ENCODE measurements at regions not wholly inside any gene's neighbourhood (a gene's known extent, or its start where the extent isn't known, plus 50 kb on each side); places are given as distances from the start of the nearest gene placed in this dataset.
"Not testable (repeated sequence)": the region's sequence is repeated elsewhere in the genome, so short reads cannot be mapped to it uniquely, and the experiment has no call there.

DNA sequence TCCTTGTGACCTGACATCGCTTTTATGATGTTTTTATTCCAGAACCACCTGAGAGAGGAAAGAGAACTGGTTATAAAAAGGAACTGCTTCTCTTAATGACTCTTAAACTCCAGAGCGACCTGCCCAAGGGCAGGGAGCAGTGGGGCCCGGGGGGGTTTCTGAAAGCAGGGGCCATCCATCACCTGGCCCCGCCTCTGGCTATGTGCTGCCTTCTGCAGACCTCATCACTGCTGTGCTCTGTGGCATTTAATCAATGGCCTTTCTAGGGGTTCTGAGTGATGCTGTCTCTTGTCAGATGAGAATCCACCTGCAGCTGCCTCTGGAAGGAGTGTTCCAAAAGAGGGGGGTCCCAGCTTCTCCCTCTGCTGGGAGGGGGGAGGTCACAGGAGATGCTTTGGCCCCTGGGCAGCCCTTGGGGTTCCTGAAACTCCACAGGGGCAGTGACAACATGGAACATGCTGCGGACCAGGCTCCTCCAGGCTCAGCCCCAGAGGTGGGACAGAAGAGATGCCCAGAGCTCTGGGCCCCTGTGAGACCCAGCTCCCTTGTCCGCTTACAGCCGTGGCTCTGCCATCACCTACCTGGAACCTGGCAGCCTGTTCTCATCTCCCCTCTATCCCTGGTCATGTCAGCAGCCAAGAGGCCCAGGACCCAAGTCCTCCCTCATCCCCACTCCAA, 177.1 kb upstream of the SULF2 start:
- no peak for DNase-seq (ENCODE audit: low spot score)

DNA sequence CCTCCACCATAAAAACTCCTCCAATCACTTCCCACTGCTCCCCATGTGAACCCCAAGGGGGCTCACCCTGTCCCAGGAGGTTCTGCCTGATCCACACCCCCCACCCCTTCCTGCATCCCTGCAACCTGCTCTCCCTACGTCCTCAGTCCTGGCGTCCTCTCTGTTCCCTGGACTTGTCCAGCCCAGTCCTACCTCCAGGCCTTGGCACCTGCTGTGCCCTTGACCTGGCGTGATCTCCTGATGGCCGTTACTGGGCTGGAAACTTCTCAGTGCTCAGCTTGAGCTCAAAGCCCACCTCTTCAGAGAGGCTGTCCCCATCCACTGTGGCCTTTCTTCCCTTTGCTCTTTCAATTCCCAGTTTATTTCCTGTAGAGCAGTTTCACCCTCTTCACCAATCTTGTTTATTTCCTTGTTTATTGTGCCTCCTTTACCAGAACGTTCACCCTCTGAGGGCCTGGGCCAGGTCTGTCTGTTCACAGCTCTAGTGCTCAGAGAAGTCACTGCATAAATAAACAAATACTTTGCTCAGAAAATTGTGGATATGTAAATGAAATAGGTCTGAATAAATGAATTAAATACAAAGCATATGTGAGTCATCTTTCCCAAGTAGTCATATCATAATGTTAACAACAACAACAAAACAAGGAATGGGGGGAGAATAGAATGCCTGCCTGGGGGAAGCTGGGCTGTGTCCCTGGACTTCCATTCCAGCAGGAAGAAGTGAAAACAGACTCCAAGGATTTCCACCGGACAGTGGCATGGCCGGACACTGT, 175.7 kb upstream of the SULF2 start:
- DNase-seq (ENCODE audit: low spot score): no peak

DNA sequence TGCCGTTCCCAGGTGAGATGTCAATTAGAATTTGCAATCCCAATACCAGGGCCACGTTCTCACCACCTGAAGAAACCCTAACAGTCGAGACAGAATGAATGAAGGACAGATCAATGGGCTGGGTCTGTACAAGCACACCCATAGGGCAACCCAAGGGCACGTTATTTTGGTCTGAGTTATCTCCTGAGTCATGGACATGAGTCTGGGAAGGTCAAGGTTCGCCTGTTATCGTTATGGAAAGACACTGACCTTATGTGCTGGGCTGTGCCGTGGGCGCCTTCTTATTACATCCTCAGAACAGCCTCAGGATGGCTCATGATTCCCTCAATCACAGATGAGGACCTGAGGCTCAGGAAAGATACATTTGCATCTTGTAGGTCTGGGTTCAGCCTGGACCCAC, 175.0 kb upstream of the SULF2 start:
- DNase-seq (ENCODE audit: low spot score): no peak

DNA sequence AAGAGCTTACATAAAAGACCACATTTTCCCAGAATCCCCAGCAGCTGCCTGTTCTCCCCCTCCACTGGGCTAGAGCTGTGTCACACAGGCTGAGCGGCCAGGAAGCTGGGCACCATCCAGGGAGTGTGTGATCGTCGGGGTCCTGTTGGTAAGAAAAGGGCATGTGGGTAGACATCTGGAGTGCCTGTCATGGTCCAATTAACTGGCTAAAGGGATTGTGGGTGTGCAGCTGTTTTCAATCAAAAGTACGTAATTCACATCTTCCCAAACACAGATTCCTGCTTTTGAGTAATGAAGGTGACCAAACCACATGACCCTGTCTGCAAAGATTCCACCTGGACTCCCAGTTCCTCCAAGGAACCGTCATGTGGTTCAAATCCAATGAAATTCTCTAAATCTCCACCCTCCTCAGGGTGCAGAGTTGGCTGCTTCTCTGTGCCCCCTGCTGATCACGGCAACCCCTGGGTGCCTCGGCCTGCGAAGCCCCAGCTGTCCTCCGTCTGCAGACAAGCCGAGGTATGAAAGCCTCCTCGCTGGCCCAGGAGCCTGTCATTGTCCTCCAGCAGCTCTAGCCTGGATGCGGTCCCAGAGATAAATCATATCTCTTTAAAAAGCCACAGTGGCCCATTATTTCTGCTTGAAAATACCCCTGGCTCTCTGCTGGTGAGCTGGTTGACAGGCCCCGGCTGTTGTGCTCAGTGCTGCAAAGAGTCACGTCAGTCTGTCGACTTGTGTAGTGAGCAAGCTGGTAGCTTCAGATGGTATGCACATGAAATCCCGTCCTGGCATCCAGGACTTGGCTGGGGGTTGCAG, 172.9 kb upstream of the SULF2 start:
- DNase-seq (ENCODE audit: low spot score): not testable (repeated sequence)

DNA sequence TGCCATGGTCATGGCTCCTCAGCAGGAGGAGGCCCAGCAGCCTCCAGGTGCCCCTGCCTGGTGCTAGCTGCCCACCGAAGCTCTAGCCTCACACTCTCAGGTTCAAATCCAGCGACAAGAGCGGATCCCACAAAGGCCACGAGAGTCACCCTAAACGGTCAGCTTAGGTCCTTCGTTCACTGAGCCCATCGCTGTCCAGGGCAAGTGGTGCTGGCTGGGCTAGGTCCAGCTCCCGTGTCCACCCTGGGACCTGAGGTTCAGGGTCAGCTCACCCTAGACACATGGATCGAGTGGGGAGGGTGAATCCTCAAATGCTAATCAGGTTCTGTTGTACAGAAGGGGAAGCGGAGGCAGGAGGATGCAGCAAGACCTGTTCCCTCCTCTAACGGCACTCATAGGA, 171.9 kb upstream of the SULF2 start:
- DNase-seq (ENCODE audit: low spot score): no peak

DNA sequence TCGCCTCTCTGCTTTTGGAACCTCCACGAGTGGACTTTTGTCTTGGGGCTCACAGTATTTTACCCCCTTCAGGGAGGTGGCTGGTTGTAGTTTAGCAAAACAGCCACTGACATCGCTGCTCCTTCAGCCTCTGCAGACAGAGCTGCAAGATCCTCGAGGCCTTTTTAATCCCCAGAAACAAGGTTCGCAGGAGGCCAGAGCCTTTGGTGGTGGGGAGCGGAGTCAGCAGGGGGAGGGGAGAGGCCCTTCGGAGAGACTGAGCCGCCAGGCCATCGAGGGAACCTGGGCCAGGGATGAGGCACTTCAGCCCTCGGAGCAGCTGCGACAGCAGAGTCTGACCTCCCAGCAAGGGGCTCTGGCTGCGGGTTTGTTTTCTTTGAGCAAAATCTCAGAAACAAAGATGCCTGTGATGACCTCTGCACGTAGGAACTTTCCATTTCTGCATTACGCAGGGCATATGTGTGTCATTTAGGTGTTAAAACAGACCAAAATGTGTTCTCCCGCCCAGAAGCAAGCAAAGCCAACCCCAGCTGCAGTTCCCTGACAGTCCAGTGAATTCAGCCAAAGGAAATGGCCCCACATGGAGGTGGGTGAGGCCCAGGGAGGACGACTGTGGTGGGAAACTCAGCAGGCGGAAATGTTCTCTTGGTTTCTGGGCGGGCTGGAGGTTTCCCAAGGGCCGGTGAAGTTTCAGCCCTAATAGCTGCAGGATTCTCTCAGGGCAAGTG, 171.2 kb upstream of the SULF2 start:
- no peak for DNase-seq (ENCODE audit: low spot score)

DNA sequence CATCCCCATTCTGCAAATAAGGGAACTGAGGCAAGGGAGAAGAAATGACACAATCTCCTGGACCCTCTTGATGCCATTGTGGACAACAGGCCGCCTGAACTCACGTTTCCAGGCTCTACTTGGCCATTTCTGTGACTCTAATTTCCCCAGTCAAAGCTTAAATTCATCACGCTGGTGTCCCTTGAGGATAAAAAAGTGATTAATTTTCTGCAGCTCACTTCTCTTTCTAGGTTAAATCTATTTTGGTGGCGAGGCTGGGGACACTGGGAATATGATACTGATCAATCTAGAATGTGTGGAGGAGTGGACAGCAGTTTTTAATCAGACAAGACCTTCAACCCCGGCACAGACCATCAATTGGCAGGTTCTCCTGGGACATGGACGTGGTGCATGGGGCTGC, 168.2 kb upstream of the SULF2 start:
- DNase-seq (ENCODE audit: low spot score): no peak

DNA sequence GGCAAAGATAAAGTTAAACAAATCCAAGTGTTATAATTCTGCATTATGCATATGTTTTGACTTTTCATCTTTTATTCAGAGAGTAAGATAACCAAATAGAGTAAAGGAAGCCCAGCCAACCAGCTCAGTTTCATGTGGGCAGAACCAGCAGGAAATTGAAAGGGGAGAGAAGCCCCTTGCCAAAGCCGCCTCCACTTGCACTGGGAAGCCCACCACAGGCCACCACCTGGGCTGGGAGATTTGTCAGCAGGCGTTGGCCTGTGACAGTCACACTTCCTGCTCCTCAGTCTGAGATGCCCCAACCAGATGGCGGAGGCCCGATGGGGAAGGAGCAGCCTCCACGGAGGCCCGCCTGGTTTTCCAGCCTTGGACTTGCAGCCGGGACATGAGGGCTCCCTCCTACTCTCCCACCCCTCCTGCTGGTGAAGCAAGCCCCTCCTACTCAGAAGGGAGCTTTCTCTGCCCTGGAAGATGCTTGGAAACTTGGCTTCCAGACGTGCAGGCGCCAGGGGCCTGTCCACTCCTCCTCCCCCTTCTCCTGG, 166.8 kb upstream of the SULF2 start:
- DNase-seq (ENCODE audit: low spot score): no peak

DNA sequence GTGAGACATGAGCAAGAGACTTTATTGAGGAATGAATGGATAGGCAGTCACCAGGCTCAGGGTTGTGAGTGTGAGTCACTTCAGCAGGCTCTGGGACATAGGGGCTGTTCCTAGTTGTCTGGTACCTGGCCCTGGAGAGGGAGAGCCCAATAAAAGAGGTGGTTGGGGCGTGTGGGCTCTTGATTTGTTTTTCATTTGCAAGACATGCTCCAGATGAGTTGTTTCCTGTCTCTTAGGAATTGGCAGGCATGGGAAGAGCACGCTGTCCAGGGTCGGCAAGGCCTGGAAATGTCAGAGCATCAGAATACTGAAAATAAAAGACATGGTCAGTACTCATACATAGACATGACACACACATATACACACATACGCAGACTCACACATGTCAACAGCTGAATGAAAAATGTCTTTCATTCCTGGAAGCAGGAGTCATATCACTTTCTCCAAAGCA, 166.3 kb upstream of the SULF2 start:
- no peak for DNase-seq (ENCODE audit: low spot score)

DNA sequence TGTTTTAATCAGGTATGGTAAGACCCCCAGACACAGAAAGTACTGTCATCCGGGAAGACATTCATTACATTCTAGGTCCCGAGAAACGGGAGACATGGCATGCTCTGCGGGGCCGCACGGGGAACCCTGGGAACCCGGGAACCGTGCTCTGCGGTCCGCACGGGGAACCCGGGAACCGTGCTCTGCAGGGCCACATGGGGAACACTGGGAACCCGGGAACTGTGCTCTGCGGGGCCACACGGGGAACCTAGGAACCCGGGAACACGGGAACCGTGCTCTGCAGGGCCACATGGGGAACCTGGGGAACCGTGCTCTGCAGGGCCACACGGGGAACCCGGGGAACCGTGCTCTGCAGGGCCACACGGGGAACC, 165.6 kb upstream of the SULF2 start:
- DNase-seq (ENCODE audit: low spot score): no peak

DNA sequence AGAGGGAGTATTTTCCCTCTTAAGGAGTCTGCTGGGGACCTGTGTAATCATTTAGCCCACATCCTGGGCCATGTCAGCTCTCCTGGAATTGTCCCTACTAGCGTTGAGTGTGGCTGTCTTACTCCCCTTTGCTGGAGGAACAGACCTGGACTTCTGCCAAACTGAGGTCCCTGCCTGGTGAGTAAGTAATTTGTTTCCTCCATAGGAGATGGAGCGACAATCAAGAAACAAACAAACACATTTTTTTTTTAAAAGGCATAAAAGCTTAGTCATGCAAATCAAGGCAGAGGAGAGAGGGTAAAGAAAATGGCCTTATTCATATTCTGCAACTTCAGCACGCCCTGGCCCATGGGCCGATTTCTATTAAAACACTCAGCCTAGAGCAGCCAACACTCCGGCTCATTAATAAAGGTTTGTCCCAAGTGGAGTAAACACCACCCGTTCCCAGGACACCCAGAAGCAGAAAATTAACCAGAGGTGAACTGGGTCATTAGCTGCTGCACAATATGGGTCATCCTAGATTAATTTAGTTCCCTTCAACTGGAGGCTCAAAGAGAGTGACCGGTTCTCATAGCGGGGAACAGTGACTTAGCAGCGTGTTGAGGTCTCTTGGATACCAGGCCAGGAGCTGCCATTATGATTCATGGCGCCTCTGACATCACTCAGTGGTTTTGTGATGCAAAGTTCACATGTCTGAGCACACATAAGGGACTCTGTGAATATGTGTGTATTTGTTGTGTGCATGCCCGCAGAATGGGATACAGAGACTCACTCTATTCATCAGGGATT, 165.0 kb upstream of the SULF2 start:
- DNase-seq (ENCODE audit: low spot score): peak; percentile 74

DNA sequence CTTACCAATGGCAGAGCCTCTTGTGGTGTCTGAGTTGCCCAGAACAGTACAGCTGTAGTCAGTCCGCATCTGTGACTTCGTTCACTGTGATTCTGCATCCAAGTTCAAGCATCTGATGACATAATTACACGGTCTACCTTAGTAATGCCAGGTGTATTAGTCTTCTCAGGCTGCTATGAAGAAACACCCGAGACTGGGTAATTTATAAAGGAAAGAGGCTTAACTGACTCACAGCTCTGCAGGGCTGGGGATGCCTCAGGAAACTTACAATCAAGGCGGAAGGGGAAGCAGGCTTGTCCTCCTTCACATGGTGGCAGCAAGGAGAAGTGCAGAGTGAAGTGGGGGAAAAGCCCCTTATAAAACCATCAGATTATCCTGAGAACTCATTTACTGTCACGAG, 163.9 kb upstream of the SULF2 start:
- peak; percentile 30 for DNase-seq (ENCODE audit: low spot score)

DNA sequence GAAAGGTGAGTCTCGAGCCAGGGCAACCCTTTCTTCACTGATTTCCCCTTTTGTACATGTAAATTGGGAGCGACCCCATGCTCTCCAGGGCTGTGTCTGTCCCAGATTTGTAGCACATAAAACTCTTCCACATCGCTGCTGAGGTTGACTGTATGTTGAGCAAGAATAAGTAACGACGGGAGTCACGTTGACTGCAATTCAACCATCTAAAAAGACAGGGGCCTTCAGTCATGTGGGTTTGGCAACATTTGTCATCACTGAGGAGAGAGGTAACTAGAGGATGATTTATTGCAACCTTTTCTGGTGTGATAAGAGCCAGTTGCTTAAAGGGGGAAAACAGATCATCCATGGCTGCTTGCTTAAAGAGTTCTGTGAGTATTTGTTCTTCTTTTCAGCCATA, 159.4 kb upstream of the SULF2 start:
- no peak for DNase-seq (ENCODE audit: low spot score)

DNA sequence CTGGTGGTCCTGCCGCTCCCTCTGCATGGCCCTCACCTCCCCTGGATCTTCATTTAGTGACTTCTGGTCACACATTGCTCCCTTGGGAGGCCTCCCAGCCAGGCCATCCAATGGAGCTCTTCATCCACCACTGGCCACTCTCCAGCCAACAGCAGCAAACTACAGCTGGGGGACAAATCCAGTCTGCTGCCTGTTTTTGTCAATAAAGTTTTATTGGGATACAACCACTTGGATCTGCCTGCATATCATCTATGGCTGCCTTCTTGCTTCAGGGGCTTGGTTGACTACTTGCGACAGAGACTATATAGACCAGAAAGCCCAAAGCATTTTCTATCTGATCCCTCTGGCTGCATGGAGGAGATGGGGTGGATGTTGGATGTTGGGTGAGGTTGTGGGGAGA, 156.6 kb upstream of the SULF2 start:
- no peak for DNase-seq (ENCODE audit: low spot score)

DNA sequence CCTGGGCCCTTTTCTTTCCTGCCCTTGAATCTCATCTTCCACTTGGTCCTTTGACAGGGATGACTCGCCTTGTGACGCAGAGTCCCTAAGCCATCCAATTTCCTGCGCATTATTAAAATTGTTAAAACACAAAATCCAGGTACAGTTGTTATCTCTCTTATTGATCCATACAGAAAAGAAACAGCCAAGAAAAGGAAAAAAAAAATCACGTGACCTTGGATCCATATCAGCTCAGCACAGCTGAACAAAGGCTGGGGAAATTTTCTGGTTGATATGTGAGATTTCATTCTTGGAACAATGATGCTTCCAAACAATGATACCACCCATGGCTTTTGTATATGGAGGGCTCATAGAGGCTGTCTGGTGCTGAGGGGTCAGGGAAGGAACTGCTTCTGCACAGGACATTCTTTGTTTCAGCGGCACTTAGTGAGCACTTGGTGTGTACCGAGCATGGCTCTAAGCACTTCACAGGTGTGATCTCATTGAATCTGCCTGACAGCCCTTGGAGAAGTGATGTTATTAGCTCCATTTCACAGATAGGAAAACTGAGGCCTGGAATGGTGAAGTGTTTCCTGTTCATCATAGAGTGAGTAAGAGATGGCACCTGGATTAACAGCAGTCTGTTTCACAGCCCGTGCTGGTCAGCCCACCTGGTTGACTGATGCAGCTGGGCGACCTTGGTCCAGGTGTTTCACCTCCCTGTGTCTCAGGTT, 155.0 kb upstream of the SULF2 start:
- no peak for DNase-seq (ENCODE audit: low spot score)

DNA sequence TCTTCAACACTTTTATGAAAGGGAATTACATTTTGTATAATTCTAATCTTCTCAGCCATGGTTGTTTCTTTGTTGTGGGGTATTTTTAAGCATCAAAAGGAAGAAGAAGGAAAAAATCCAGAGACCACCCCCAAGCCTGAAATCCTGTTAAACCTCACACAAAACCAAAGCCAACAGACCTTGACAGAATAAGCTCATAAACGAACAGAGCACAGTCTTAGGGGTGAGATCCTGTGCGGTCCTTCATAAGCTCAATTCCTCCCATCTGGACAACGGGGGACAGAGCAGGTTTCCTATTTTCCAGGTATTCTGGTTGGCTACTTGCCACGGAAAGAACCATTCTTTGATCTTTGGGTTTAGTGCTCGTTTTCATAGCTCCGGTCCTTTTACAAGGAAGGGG, 151.3 kb upstream of the SULF2 start:
- DNase-seq (ENCODE audit: low spot score): no peak

DNA sequence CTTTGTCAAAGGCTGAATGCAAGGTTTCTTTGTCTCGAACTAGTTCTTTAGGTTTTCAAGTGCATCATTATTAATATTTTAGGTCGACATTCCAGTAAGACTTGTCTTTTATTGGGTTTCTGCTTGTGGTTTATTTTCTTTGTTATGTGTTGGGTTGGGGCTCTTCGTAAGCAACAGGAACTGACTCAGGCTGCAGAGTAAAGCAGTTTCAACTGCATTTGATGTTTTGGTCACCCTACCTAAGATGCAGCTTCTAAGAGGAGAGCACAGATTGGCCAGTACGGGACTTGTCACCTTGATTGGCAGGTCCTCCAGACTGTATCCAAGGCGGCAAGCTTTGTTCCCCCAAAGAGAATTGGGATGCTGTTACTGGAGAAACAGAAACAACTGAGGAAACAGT, 149.5 kb upstream of the SULF2 start:
- DNase-seq (ENCODE audit: low spot score): no peak

DNA sequence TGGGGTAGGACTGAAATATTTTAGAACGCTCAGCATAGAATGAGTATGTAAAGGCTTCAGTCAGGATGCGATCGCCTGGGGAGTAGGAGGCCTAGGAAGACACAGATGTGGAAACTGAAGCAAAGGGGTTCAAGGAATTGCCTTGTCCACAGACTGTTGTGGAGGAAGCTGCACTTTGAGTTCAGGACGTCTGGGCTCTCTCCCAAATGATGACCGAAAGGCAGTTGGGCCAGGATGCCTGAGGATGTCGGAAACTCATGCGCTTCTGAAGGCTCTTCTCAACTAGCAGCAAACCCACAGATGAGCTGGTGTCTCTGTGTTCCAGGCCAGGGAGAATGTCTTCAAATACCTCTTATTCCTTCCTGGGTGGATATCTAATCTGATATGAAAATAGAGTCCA, 146.2 kb upstream of the SULF2 start:
- DNase-seq (ENCODE audit: low spot score): no peak

DNA sequence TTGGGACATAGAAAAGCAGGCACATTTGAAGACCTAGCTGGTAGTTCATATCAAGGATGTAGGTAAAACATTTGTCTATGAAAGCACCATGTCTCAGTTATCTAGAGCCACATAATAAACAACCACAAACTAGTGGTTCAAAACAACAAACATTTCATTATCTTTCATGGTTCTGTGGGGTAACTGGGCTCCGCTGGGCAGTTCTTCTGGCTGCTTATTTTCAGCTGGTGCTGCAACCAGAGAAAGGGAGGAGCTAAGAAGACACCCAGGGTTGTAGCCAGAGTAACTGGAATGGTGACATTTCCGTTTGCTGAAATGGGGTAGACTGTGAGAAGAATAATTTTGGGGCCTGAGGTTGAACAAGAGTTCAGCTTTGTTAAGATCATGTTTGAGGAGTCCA, 145.7 kb upstream of the SULF2 start:
- DNase-seq (ENCODE audit: low spot score): no peak

DNA sequence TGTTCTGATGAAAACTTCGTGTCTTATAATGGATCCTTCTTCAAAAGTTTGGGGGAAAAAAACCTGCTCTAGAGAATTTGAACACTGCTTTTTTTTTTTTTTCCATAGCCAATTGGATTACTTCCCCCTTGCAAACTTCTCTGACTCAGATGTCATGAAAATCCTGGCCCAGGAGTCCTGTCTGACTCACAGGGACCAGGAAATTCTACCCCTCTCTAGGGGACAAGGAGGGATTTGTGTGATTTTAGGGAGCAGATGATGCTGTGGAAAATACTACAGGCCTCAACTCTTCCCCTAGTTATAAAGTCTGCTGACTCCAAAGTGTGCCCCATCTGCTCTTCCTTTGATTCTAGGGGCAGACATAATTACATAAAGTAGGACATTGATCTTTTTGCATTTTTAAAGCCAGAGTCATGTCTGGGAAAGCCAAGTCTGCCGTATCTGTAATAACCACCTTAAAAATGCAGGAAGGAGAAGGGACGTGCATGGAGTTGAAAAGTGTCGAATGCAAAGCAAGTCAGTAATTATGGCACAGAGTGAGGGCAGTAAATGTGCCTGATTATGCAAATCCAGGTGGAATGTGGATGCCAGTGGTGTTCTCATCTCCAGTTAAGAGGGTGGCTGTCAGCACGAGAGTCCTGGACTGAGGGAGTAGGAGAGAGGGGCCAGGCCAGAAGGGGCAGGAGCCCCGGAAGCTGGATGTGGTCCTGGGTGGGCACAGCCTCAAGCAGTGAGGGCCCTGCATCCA, 144.3 kb upstream of the SULF2 start:
- DNase-seq (ENCODE audit: low spot score): no peak
